HepG2 (cell line): ENCODE measurements at regions not wholly inside any gene's neighbourhood (a gene's known extent, or its start where the extent isn't known, plus 50 kb on each side); places are given as distances from the start of the nearest gene placed in this dataset.

Experiments used
- ATAC-seq: fragments of 200-7000 bp; cut with Tn5 transposase; 3 replicates; pipeline ENCODE4 v1.9.1; 2020; ENCODE audit warnings: mild to moderate bottlenecking, moderate library complexity
- BruUV-seq: library from RNA; stranded (reverse); fragments of 400-500 nt; replicated peaks from 2 replicates; lab custom pipeline; 2021; lab: Mats Ljungman, UMichigan
- CTCF ChIA-PET: fragments of 300-600 bp; formaldehyde crosslinking; extraction: SDS; loops from one replicate; lab custom pipeline; 2021; ENCODE audit warnings: low total read pairs, inconsistent platforms, low intra/inter-chr PET ratio; lab: Yijun Ruan, JAX
- POLR2A ChIA-PET: fragments of 350-600 bp; sonication (Branson Sonifier 250); formaldehyde crosslinking; loops from one replicate; lab custom pipeline; 2020; ENCODE audit warnings: antibody characterized with exemption, inconsistent platforms; lab: Yijun Ruan, JAX
- DNase-seq: peaks from one replicate; pipeline ENCODE4 v3.0.0-alpha.2; 2015; ENCODE audit warnings: low spot score
- FAIRE-seq: peaks from 3 replicates; lab custom pipeline; 2011; peaks lifted over from hg19 to GRCh38; lab: Jason Lieb, UNC
- H2AFZ ChIP-seq: one replicate; pipeline ENCODE4 v1.6.1; 2011; ENCODE audit warnings: low read length, inconsistent platforms
- H3K27ac ChIP-seq: fragments of 300-600 bp; 3 replicates; pipeline ENCODE4 v1.8.0; 2011; ENCODE audit warnings: mixed run types, mild to moderate bottlenecking, mixed read lengths, low read length, inconsistent platforms; ENCODE audit not compliant: insufficient read depth; ENCODE audit errors: extremely low read length
- H3K27me3 ChIP-seq, 2 experiments: fragments of 200-600 bp in 1 of 2; 2 replicates in 1 of 2; 3 replicates in 1 of 2; pipeline versions ENCODE4 v1.6.0 to v1.8.0; 2011; ENCODE audit warnings: low read length in 2 of 2, mild to moderate bottlenecking in 2 of 2, moderate library complexity in 2 of 2, inconsistent platforms in 1 of 2; ENCODE audit not compliant: insufficient read depth in 2 of 2, control insufficient read depth in 1 of 2
- H3K36me3 ChIP-seq, 2 experiments: fragments of 200-600 bp in 1 of 2; replicated peaks in 1 of 2; 2 replicates in 1 of 2; 3 replicates in 1 of 2; pipeline versions ENCODE4 v1.5.1 to v1.8.0; 2011; ENCODE audit warnings: low read length in 2 of 2, inconsistent platforms in 1 of 2; ENCODE audit not compliant: insufficient read depth in 2 of 2, control insufficient read depth in 1 of 2
- H3K4me1 ChIP-seq: 2 replicates; pipeline ENCODE4 v1.5.1; 2012; ENCODE audit warnings: low read length, inconsistent platforms; ENCODE audit not compliant: insufficient read depth
- H3K4me2 ChIP-seq: 2 replicates; pipeline ENCODE4 v1.6.0; 2011; ENCODE audit warnings: low read depth, low read length, inconsistent platforms
- H3K4me3 ChIP-seq, 3 experiments: fragments of 200-600 bp in 1 of 3; sonication (generic), shearing (Covaris generic) in 1 of 3; replicated peaks in 1 of 3; 2 replicates each; pipeline ENCODE4 v1.5.1; 2011 to 2016; ENCODE audit warnings: low read length in 3 of 3, inconsistent platforms in 2 of 3, low read depth in 2 of 3, mild to moderate bottlenecking in 2 of 3, control low read depth in 1 of 3, mixed read lengths in 1 of 3; ENCODE audit not compliant: insufficient read depth in 1 of 3
- H3K79me2 ChIP-seq: one replicate; pipeline ENCODE4 v1.6.1; 2011; ENCODE audit warnings: low read length, inconsistent platforms; ENCODE audit not compliant: insufficient read depth
- H3K9ac ChIP-seq: 2 replicates; pipeline ENCODE4 v1.6.0; 2011; ENCODE audit warnings: mild to moderate bottlenecking, low read depth, low read length, inconsistent platforms; ENCODE audit not compliant: insufficient read depth
- H3K9me3 ChIP-seq: 2 replicates; pipeline ENCODE4 v1.5.1; 2012; ENCODE audit warnings: mild to moderate bottlenecking, low read length
- H4K20me1 ChIP-seq: 2 replicates; pipeline ENCODE4 v1.6.0; 2011; ENCODE audit warnings: inconsistent platforms, mild to moderate bottlenecking, low read length, moderate library complexity; ENCODE audit not compliant: insufficient read depth
- ATF7 ChIP-seq, 2 experiments: fragments of 450-650 bp in 1 of 2; sonication (generic) in 1 of 2; formaldehyde crosslinking in 1 of 2; IDR thresholded peaks; 2 replicates each; pipeline versions ENCODE4 v1.4.0 to v1.6.1; 2016 to 2020; ENCODE audit warnings: antibody characterized with exemption in 1 of 2, mild to moderate bottlenecking in 1 of 2, missing genetic modification reagents in 1 of 2
- CHD2 ChIP-seq: IDR thresholded peaks from 2 replicates; pipeline ENCODE4 v1.6.1; 2011; ENCODE audit warnings: low read depth, low read length, improper control_type of control experiment
- GATAD2A ChIP-seq: IDR thresholded peaks from 2 replicates; pipeline ENCODE4 v1.6.1; 2016
- HOXA5 ChIP-seq: sonication (generic); formaldehyde crosslinking; IDR thresholded peaks from 2 replicates; pipeline ENCODE4 v1.4.0; 2020; ENCODE audit warnings: missing genetic modification reagents
- MYC ChIP-seq: sonication (generic); formaldehyde crosslinking; IDR thresholded peaks from 2 replicates; pipeline ENCODE4 v1.9.0; 2021; ENCODE audit warnings: missing genetic modification reagents, borderline replicate concordance
- RFX1 ChIP-seq: fragments of 450-650 bp; IDR thresholded peaks from 2 replicates; pipeline ENCODE4 v1.6.1; 2017
- SATB2 ChIP-seq: sonication (generic); formaldehyde crosslinking; IDR thresholded peaks from 2 replicates; pipeline ENCODE4 v1.5.0; 2020; ENCODE audit warnings: missing genetic modification reagents
- ZNF253 ChIP-seq: sonication (generic); formaldehyde crosslinking; IDR thresholded peaks from 2 replicates; pipeline ENCODE4 v1.8.0; 2022; ENCODE audit warnings: mild to moderate bottlenecking, missing genetic modification reagents, borderline replicate concordance
- ZNF747 ChIP-seq: sonication (generic); formaldehyde crosslinking; IDR thresholded peaks from 2 replicates; pipeline ENCODE4 v1.8.1; 2023; ENCODE audit warnings: missing genetic modification reagents, mild to moderate bottlenecking, borderline replicate concordance
- ZSCAN20 ChIP-seq: sonication (generic); formaldehyde crosslinking; IDR thresholded peaks from 2 replicates; pipeline ENCODE4 v1.4.0; 2020; ENCODE audit warnings: missing genetic modification reagents, mild to moderate bottlenecking, borderline replicate concordance
- WGBS: methylation state at CpG from one replicate; pipeline ENCODE4 v1.1.6; 2017; ENCODE audit warnings: low lambda C conversion rate; 5-methylcytosine and 5-hydroxymethylcytosine counted together
- in situ Hi-C: cut with HindIII; loops from 2 replicates; pipeline ENCODE4 v1.10.0; 2017; ENCODE audit warnings: low pct_unique_long_range_greater_than_20kb; ENCODE audit not compliant: extremely low pct_ligation_motif_present
- intact Hi-C: fragments of 100-400 bp; cut with micrococcal nuclease; formaldehyde crosslinking; loops from one replicate; pipeline ENCODE4 v1.10.0; 2022; ENCODE audit not compliant: unreplicated experiment
- TF ChIP-seq, protein P1 (sequence below): sonication (generic); formaldehyde crosslinking; IDR thresholded peaks from 2 replicates; pipeline ENCODE4 v1.5.0; 2020; ENCODE audit warnings: missing genetic modification reagents, mild to moderate bottlenecking, borderline replicate concordance
- TF ChIP-seq, protein P2 (sequence below): IDR thresholded peaks from 2 replicates; pipeline ENCODE4 v1.6.1; 2016; ENCODE audit warnings: control low read depth
- TF ChIP-seq, protein P3 (sequence below): sonication (generic); formaldehyde crosslinking; IDR thresholded peaks from 2 replicates; pipeline ENCODE4 v1.4.0; 2020; ENCODE audit warnings: mild to moderate bottlenecking, low read depth, missing genetic modification reagents
- TF ChIP-seq, protein P4 (sequence below): IDR thresholded peaks from 2 replicates; pipeline ENCODE4 v1.6.1; 2016; ENCODE audit warnings: low read depth, control low read depth

DNA sequence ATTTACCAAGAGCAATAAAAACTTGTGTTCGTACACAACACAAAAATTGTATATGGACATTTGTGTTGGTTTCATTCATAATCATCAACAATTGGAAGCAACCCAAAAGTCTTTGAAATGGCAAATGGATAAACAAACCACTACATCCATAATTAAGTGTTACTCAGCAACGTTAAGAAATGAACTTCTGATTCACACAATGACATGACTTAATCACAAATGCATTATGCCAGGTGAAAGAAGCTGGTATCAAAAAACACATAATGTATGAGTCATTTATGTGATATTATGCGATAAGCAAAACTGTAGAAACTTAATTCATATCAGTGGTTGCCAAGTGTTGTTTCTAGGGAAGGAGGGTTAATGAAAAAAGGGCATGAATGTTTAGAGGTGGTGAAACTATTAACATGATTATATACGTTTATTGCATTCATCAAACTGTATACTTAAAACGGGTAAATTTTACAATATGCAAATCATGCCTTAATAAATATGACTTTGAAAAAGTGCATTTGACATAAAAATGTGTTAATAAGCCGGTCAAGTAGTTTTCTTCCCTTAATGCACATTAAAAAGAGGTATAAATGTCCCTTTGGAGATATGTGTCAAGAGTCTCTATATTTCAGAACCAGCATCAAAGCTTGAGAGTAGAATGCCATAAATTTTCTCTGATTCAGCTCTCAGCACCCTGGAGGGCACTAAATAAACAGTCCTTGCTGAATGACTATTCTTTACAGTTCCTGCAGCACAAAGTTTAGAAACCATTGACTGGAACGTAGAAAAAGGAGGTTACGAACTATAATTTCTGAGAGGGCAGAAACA, 84.8 kb upstream of the GRM3 start:
- POLR2A ChIA-PET, result no interaction called here
- BruUV-seq, result no TSS peak
- Histone ChIP-seq H3K9ac (no peak overlapping the region), H3K27ac (no peak overlapping the region), H3K27me3 (no peaks in the 10 kb centered on the region), H3K4me3 (no peak overlapping the region), H2AFZ (no peak overlapping the region), H3K4me2 (no peak overlapping the region)
- CTCF ChIA-PET, result no interaction called here
- DNase-seq (no peak), ATAC-seq (no peak), FAIRE-seq (no peak)
- intact Hi-C loops, result no loop called here
- WGBS, result 6% methylated on average over 8 of the region's 8 CpGs
- in situ Hi-C loops, result no loop called here
- no peak for TF ChIP-seq RFX1
- TF ChIP-seq, protein P1, sequence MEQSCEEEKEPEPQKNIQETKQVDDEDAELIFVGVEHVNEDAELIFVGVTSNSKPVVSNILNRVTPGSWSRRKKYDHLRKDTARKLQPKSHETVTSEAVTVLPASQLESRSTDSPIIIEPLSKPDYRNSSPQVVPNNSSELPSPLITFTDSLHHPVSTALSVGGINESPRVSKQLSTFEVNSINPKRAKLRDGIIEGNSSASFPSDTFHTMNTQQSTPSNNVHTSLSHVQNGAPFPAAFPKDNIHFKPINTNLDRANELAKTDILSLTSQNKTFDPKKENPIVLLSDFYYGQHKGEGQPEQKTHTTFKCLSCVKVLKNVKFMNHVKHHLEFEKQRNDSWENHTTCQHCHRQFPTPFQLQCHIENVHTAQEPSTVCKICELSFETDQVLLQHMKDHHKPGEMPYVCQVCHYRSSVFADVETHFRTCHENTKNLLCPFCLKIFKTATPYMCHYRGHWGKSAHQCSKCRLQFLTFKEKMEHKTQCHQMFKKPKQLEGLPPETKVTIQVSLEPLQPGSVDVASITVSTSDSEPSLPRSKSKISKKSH (CRISPR knock-in tag), result no peak
- TF ChIP-seq ZNF747, result no peak
- TF ChIP-seq ZSCAN20 (CRISPR knock-in tag), result no peak
- TF ChIP-seq, protein P2, sequence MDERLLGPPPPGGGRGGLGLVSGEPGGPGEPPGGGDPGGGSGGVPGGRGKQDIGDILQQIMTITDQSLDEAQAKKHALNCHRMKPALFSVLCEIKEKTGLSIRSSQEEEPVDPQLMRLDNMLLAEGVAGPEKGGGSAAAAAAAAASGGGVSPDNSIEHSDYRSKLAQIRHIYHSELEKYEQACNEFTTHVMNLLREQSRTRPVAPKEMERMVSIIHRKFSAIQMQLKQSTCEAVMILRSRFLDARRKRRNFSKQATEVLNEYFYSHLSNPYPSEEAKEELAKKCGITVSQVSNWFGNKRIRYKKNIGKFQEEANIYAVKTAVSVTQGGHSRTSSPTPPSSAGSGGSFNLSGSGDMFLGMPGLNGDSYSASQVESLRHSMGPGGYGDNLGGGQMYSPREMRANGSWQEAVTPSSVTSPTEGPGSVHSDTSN (CRISPR knock-in tag), result no peak
- TF ChIP-seq CHD2, result no peak
- no peak for TF ChIP-seq HOXA5 (CRISPR knock-in tag)
- TF ChIP-seq SATB2, result no peak
- TF ChIP-seq, protein P3, sequence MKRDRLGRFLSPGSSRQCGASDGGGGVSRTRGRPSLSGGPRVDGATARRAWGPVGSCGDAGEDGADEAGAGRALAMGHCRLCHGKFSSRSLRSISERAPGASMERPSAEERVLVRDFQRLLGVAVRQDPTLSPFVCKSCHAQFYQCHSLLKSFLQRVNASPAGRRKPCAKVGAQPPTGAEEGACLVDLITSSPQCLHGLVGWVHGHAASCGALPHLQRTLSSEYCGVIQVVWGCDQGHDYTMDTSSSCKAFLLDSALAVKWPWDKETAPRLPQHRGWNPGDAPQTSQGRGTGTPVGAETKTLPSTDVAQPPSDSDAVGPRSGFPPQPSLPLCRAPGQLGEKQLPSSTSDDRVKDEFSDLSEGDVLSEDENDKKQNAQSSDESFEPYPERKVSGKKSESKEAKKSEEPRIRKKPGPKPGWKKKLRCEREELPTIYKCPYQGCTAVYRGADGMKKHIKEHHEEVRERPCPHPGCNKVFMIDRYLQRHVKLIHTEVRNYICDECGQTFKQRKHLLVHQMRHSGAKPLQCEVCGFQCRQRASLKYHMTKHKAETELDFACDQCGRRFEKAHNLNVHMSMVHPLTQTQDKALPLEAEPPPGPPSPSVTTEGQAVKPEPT (CRISPR knock-in tag), result no peak
- no peak for TF ChIP-seq MYC (CRISPR knock-in tag)
- TF ChIP-seq ZNF253 (CRISPR knock-in tag), result no peak
- TF ChIP-seq ATF7 (IDR thresholded peaks at IDR 0.05), result no peak
- TF ChIP-seq ATF7 (CRISPR knock-in tag; IDR thresholded peaks at IDR 0.05), result no peak
- TF ChIP-seq GATAD2A, result no peak
- TF ChIP-seq, protein P4, sequence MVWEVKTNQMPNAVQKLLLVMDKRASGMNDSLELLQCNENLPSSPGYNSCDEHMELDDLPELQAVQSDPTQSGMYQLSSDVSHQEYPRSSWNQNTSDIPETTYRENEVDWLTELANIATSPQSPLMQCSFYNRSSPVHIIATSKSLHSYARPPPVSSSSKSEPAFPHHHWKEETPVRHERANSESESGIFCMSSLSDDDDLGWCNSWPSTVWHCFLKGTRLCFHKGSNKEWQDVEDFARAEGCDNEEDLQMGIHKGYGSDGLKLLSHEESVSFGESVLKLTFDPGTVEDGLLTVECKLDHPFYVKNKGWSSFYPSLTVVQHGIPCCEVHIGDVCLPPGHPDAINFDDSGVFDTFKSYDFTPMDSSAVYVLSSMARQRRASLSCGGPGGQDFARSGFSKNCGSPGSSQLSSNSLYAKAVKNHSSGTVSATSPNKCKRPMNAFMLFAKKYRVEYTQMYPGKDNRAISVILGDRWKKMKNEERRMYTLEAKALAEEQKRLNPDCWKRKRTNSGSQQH (CRISPR knock-in tag), result no peak
- TF ChIP-seq, all 625 proteins: peak for 0
- no peaks in the 10 kb centered on the region for H3K36me3 ChIP-seq
- no peaks in the 10 kb centered on the region for H3K9me3 ChIP-seq
- H3K79me2 ChIP-seq, result no peaks in the 10 kb centered on the region
- no peaks in the 10 kb centered on the region for H4K20me1 ChIP-seq
- H3K4me1 ChIP-seq, result no peaks in the 10 kb centered on the region
